GM12874 (cell line): ENCODE measurements at regions not wholly inside any gene's neighbourhood (a gene's known extent, or its start where the extent isn't known, plus 50 kb on each side); places are given as distances from the start of the nearest gene placed in this dataset.

Experiments
- TF ChIP-seq, protein P1 (sequence below): IDR thresholded peaks from 2 replicates; pipeline ENCODE4 v1.5.1; 2011; ENCODE audit warnings: low read depth, mild to moderate bottlenecking, control low read depth, low read length, moderate library complexity; ENCODE audit not compliant: insufficient read depth

DNA sequence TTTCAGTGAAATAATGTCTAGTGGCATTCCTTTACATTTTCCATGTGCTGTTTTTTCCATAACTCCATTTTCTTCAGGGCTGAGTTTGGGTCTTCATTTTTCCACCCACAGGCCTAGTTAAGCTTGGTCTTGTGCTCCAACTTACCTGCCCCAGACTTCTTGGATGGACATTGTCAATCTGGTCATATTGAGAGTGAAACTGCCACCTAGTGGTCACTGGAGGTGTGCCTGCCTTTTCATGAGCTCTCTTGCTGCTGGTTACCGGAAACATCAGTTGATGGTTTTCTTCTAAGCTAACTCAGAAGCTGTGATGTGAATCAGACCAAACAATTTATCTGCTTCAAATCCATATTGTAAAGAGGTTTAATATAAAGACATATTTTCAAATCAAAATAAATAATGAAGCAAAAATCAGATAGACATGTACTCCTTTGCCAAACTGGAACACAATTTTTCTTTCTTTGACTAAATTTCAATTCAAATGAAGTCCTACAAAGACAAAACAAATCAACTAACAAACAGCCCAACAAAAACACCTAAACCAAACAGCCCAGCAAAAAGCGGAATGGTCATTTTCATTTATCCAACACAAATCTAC is 135.1 kb upstream of the RASGRP1 start:
- TF ChIP-seq, protein P1, sequence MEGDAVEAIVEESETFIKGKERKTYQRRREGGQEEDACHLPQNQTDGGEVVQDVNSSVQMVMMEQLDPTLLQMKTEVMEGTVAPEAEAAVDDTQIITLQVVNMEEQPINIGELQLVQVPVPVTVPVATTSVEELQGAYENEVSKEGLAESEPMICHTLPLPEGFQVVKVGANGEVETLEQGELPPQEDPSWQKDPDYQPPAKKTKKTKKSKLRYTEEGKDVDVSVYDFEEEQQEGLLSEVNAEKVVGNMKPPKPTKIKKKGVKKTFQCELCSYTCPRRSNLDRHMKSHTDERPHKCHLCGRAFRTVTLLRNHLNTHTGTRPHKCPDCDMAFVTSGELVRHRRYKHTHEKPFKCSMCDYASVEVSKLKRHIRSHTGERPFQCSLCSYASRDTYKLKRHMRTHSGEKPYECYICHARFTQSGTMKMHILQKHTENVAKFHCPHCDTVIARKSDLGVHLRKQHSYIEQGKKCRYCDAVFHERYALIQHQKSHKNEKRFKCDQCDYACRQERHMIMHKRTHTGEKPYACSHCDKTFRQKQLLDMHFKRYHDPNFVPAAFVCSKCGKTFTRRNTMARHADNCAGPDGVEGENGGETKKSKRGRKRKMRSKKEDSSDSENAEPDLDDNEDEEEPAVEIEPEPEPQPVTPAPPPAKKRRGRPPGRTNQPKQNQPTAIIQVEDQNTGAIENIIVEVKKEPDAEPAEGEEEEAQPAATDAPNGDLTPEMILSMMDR, result peak; percentile 87

- TF ChIP-seq, protein P1, result no peak
Observed at GRCh38 chr15:38701149-38701548, 136.5 kb upstream of the RASGRP1 start.

DNA sequence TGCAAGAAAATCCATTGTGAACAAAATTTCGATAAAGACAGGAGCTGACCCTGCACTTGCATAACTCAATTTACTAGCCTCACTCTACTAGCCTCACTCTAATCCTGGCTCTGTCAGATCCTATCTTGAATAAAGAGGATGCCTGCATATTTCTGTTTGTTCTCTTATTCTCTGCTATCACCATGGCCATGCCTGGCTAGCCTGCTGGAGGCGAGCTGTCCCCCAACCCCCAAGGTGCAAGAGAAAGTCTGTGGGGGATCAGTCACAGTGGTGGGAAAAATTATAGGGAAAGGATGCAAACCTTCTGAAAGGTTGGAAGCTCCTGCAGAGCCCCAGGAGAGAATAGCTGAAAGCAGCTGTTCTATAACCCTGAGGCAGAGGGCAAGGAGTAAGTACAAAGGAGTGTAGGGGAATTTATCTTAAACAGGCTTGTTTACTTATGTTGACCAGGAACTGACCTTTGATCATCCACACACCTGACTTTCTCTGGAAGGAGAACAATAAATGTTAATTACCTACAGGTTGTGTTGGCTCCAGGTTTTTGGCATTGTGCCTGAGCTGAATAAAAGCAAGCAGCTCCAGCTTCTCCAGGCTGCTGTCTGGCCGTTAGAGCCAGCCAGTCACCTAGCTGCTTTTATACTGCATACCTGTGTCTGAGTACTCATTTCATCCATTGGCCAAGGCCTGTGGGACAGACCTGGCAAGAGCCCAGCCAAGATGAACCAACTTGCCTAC is 137.7 kb upstream of the RASGRP1 start:
- TF ChIP-seq, protein P1, result no peak

- TF ChIP-seq, protein P1, result no peak
Observed at GRCh38 chr15:38705436-38706219, 141.0 kb upstream of the RASGRP1 start.

DNA sequence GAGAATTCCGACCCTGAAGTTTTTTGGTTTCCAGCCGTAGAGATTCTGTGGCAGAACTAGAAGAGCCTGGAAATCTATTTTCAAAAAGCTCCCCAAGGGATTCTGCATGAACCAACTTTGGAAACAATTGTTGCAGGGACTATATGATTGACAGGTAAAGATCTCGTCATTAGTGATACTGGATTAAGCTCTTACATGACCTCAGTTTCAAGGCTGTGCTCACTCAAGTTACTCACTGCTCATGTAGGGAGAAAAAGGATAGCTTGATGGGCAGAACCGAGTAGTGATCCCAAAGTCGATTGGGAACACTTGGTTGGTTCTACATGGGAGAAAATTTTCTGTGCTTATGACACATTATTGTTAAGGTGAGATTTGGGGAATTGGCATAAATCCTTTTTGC is 142.3 kb upstream of the RASGRP1 start:
- TF ChIP-seq, protein P1, result no peak

DNA sequence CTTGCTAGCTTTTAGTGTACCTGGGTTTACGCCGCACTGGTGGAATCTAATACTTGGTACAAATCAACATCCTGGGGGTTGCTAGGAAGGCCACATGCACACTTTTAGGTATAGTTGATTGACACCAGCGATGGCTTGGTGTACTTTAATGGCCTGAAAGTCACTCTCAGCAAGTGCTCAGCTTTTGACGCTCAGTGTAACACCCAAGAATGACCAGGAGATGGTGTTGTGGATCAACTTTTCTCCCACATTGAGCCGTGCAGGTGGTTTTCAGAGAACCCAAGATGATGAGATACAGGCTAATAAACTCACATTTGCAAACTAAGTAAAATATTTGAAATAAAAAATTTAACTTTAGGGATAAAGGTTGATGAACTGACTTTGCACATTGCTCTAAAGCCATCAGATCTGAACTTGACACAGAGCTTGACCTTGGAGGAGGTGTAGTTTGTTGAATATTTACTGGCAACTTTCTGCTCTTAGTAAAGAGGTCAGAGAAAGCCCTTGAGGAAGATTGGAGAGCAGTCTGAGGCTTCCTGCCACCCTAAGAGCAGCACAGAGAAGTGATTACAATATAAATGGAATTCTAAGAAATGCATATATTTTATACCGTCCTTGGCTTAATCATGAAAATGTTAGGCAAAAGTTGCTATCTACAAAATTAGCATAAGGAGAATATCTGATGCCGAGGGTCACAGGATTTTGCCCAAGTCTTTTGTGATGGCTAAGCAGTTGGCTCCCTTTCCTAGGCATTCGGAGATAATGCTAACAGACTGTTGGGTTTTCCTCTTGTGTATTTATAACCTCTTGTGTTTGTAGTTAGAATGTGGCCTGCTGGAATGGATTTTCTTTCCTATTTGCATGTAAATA is 143.4 kb upstream of the RASGRP1 start:
- TF ChIP-seq, protein P1, result peak; percentile 70
